ENCODE measurements at regions not wholly inside any gene's neighbourhood (a gene's known extent, or its start where the extent isn't known, plus 50 kb on each side); places are given as distances from the start of the nearest gene placed in this dataset.
A peak's percentile ranks its signal among the peaks of the same experiment; 100 is the strongest.

DNA sequence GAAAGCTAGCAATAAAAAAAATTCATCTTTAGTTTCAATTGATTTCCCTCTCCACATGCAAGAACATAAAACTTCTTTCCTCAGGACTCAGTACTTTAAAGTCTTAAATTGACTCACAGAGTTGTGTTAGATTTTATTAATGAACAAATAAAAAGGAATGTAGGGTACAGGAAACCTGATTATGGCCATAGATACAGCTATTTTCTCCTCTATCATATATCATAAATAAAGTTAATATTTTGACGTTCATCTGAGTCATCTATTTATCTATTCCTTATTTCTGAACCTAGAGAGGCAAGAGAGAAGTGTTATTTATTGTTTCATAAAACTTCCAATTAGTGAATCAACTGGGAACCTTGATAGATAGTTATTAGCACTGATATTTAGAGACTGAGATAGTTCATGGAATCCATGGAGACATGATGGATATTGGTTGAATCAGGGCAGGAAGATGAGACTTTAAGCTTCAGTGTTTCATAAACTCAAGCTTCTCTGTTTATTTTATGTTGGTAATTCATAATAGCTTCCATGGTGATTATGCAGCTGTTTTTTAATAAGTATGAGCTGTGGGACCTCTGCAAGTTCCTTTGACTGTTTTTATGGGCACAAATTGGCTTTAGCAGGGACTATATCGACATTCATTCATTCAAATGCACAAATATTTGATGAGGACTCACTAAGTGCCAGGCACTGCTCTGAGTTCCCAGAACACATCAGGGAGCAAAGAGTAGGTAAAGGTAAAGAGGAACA lies 143.5 kb upstream of the TGFBR2 start:
- intact Hi-C loops (cut with DNase I) = no loop called here

GRCh38 chr3:30464381-30464780 lies 142.0 kb upstream of the TGFBR2 start:
- Histone ChIP-seq H3K27ac (peak overlapping the region in 3 of 4 donors; percentile 61 to 72 (median 68)), H3K27me3 (no peaks in the 10 kb centered on the region), H3K36me3 (no peaks in the 10 kb centered on the region), H3K4me3 (no peak overlapping the region), H3K9me3 (peaks cover 0 to 3% (median 0%) of the 10 kb centered on the region in 4 donors), H3K4me1 (peaks cover 0 to 34% (median 26%) of the 10 kb centered on the region in 4 donors)
- DNase-seq = no peak
- no peak for TF ChIP-seq POLR2A (IDR thresholded peaks at IDR 0.05)
- TF ChIP-seq, protein P1, sequence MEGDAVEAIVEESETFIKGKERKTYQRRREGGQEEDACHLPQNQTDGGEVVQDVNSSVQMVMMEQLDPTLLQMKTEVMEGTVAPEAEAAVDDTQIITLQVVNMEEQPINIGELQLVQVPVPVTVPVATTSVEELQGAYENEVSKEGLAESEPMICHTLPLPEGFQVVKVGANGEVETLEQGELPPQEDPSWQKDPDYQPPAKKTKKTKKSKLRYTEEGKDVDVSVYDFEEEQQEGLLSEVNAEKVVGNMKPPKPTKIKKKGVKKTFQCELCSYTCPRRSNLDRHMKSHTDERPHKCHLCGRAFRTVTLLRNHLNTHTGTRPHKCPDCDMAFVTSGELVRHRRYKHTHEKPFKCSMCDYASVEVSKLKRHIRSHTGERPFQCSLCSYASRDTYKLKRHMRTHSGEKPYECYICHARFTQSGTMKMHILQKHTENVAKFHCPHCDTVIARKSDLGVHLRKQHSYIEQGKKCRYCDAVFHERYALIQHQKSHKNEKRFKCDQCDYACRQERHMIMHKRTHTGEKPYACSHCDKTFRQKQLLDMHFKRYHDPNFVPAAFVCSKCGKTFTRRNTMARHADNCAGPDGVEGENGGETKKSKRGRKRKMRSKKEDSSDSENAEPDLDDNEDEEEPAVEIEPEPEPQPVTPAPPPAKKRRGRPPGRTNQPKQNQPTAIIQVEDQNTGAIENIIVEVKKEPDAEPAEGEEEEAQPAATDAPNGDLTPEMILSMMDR (IDR thresholded peaks at IDR 0.05) = no peak
- peak in 1 of 4 donors; percentile 15 for TF ChIP-seq EP300 (IDR thresholded peaks at IDR 0.05)
- TF ChIP-seq POLR2AphosphoS5 (IDR thresholded peaks at IDR 0.05) = peak; percentile 34 to 73 (median 50)
- intact Hi-C loops (cut with DNase I) = no loop called here

More for the DNA sequence above, 143.5 kb upstream of the TGFBR2 start:
- no peak for DNase-seq
- H3K27ac ChIP-seq = peak overlapping the region in 3 of 4 donors; percentile 50 to 72 (median 68)
- H3K4me1 ChIP-seq = peaks cover 0 to 46% (median 35%) of the 10 kb centered on the region in 4 donors
- no peaks in the 10 kb centered on the region for H3K36me3 ChIP-seq
- peaks cover 0 to 3% (median 0%) of the 10 kb centered on the region in 4 donors for H3K9me3 ChIP-seq
- TF ChIP-seq EP300 (IDR thresholded peaks at IDR 0.05) (no peak), POLR2AphosphoS5 (IDR thresholded peaks at IDR 0.05) (no peak), POLR2A (IDR thresholded peaks at IDR 0.05) (no peak)
- TF ChIP-seq, protein P1 (IDR thresholded peaks at IDR 0.05) = no peak
- 75 to 80% methylated on average over 2 of the region's 2 CpGs for WGBS, 2 donors
- H3K27me3 ChIP-seq = no peaks in the 10 kb centered on the region
- H3K4me3 ChIP-seq = no peak overlapping the region

GRCh38 chr3:30465454-30465853 lies 140.9 kb upstream of the TGFBR2 start:
- H3K4me3 ChIP-seq = no peak overlapping the region
- H3K27me3 ChIP-seq = no peaks in the 10 kb centered on the region
- H3K9me3 ChIP-seq = no peaks in the 10 kb centered on the region
- H3K4me1 ChIP-seq = peaks cover 0 to 35% (median 26%) of the 10 kb centered on the region in 4 donors
- DNase-seq = no peak
- TF ChIP-seq POLR2A (IDR thresholded peaks at IDR 0.05) = no peak
- TF ChIP-seq, protein P1 (IDR thresholded peaks at IDR 0.05) = no peak
- TF ChIP-seq EP300 (IDR thresholded peaks at IDR 0.05) = no peak
- TF ChIP-seq POLR2AphosphoS5 (IDR thresholded peaks at IDR 0.05) = no peak
- no peaks in the 10 kb centered on the region for H3K36me3 ChIP-seq
- intact Hi-C loops (cut with DNase I) = no loop called here
- WGBS, 2 donors = 93 to 94% methylated on average over 2 of the region's 2 CpGs
- H3K27ac ChIP-seq = peak overlapping the region in 3 of 4 donors; percentile 61 to 72 (median 68)

- WGBS, 2 donors = 83 to 94% methylated on average over 1 of the region's 1 CpG
- intact Hi-C loops (cut with DNase I) = no loop called here
- H3K27ac ChIP-seq = no peak overlapping the region
- no peaks in the 10 kb centered on the region for H3K9me3 ChIP-seq
- H3K27me3 ChIP-seq = no peaks in the 10 kb centered on the region
- TF ChIP-seq POLR2AphosphoS5 (IDR thresholded peaks at IDR 0.05) = no peak
- TF ChIP-seq, protein P1 (IDR thresholded peaks at IDR 0.05) = no peak
- no peak for TF ChIP-seq EP300 (IDR thresholded peaks at IDR 0.05)
- TF ChIP-seq POLR2A (IDR thresholded peaks at IDR 0.05) = no peak
- no peak overlapping the region for H3K4me3 ChIP-seq
- peaks cover 0 to 40% (median 31%) of the 10 kb centered on the region in 4 donors for H3K4me1 ChIP-seq
- H3K36me3 ChIP-seq = no peaks in the 10 kb centered on the region
- no peak for DNase-seq
These were observed 138.7 kb upstream of the TGFBR2 start for GRCh38 chr3:30467596-30468238.

All from sigmoid colon (tissue), 6 donors.